Muscle of arm (tissue), 1 donor: ENCODE measurements at regions not wholly inside any gene's neighbourhood (a gene's known extent, or its start where the extent isn't known, plus 50 kb on each side); places are given as distances from the start of the nearest gene placed in this dataset.
A peak's percentile ranks its signal among the peaks of the same experiment; 100 is the strongest.
"Not testable (repeated sequence)": the region's sequence is repeated elsewhere in the genome, so short reads cannot be mapped to it uniquely, and the experiment has no call there.

Source experiments
- DNase-seq: peaks from one replicate; pipeline ENCODE4 v3.0.0-alpha.2; 2013

DNA sequence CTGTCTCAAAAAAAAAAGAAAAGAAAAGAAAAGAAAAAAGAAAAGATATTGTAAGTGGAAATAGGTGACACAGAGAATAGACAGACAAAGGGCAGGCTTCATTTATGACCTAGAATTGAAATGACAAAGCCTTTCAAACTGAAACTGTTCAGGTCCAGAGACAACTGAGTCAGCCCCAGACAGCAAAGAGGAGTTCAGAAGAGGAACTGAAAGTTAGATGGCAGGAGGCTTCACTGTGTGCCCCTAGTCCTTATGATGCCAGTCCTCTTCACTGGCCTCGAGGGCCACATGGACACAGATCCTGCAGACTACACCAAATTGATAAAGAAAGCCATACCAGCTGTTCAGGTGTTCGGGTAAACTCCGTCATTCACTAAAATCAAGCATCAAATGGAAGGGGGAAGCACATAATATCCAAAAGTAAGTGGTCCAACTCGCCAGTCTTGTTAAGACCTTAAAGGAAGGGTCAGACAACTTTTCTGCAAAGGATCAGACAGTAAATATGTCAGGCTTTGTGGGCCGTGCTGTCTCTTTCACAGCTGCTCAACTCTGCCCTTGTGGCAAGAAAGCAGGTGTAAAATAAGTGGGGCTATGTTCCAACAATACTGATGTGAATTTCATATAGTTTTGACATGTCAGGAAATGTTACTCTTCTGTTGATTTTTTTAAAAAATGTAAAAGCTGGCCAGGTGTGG, 231.9 kb upstream of the MGAT5 start:
- no peak for DNase-seq

DNA sequence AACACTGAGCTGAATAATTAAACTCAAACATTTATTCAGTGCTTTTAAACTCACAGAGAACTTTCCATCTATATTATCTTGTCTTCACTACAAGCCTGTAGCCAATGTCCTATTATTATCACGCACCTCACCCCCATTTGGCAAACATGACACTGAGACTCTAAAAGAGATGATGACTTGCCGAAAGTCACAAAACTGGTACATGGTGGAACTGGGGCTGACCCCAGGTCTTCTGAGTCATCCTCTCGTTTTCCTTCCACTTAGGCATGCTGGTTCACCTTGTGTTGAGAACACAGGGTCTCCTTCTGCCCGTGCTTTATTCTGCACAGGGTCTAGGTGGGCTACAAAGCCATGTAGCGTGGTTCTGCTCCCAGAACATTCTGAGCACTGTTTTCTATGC, 230.0 kb upstream of the MGAT5 start:
- no peak for DNase-seq

DNA sequence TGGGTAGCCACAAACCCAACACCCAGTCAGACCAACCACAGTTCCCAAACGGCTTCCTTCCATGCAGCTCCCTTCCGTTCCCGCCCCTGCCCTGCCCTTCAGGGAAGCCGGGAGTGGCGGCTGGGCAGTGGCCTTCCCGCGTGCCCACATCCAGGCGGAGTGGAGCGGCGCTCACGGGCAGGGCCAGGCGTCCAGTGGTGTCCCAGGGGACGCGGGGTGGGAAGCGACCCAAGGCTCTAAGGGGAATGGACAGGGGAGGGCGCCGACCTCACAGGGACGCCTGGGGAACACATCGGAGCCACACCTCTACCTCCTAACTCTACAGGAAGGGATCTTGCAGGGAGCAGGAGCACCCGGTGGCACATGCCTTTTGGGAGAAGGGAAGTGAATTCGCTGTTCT, 225.9 kb upstream of the MGAT5 start:
- DNase-seq, result no peak

- no peak for DNase-seq
These were observed 224.5 kb upstream of the MGAT5 start for GRCh38 chr2:134029418-134029817.

DNA sequence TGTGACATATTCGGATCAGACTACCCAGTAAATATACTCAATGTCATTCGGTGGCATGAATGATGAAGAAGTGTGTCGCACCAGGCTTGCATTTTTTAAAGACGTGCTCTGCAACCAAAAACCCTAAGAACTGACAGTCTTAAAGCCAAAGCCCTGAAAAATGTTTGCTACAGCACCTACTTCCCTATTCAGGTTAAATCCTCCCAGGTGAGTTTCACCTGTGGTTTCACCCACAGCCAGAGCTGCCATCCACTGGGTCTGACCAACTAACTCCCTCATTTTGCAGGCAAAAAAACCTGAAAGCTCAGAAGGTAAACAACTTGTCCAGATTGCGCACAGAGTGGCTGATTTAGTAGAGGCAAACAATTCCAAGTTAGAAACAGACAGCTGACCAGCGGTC, 222.3 kb upstream of the MGAT5 start:
- no peak for DNase-seq

DNA sequence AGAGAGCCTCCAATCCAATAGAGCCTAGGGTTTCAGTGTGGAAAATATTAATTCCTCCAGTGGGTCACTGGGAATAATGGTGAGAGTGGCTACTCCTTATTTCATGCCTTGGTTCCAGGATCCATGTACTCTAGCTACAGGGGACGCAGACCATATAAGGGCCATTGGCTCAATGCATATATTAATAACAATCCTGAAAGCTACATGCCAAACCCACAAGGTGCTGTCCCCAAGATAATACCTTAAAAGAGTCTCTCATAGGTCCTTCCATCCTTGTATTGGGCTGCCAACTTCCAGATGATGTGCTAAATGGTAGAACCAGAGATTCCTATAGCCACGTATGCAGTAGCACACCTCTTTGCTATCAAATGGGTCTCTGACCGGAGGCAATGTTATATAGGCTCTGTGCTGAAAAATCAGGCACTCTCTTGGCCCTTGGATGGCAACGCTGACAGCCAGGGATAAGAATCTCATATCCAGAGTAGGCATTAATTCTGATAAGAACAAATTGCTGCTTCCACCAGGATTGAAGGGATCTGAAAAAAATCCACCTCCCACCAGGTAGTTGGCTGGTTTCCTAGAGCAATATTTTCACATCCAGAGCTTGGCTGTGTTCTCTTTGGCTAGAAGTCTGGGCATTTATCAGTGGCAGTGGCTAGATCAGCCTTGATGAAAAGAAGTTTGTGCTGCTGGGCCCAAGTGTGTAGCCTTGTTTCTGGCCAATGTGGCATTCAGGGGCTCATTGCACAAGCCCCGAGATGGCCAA, 218.1 kb upstream of the MGAT5 start:
- no peak for DNase-seq

DNA sequence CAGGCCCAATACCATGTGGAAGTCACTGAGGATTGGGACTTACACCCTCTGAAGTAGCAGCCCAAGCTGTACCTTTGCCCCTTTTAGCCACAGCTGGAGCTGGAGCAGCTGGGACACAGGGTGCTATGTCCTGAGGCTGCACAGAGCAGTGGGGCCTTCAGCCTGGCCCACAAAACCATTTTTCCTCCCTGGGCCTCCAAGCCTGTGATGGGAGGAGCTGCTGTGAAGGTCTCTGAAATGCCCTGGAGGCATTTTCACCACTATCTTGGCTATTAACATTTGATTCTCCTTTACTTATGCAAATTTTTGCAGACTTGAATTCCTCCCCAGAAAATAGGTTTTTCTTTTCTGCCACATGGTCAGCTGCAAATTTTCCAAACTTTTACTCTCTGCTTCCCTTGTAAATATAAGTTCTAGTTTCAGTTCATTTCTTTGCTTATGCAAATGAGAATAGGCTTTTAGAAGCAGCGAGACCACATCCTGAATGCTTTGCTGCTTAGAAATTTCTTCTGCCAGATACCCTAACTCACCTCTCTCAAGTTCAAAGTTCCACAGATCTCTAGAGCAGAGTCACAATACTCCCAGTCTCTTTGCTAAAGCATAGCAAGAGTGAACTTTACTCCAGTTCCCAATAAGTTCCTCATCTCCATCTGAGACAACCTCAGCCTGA, 213.8 kb upstream of the MGAT5 start:
- DNase-seq, result no peak

- not testable (repeated sequence) for DNase-seq
These were observed 213.2 kb upstream of the MGAT5 start for GRCh38 chr2:134040626-134041172.

DNA sequence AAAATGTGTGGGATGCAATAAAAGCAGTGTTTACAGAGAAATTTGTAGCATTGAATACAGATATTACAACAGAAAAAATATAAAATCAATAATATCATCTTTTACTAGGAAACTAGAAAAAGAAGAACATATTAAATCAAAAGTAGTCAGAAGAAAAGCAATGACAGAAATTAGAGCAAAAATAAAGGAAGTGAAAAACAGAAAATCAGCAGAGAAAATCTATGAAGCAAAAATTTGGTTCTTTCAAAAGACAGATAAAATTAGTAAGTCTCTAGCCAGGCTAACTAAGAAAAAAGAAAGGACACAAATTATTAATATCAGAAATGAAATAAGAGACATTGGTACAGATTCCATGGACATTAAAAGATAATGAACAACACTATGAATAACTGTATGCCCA, 212.0 kb upstream of the MGAT5 start:
- no peak for DNase-seq

DNA sequence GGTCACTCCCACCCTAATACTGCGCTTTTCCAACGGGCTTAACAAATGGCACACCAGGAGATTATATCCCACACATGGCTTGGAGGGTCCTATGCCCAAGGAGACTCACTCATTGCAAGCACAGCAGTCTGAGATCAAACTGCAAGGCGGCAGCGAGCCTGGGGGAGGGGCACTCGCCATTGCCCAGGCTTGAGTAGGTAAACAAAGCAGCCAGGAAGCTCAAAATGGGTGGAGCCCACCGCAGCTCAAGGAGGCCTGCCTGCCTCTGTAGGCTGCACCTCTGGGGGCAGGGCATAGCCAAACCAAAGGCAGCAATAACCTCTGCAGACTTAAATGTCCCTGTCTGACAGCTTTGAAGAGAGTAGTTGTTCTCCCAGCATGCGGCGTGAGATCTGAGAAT, 210.8 kb upstream of the MGAT5 start:
- DNase-seq, result not testable (repeated sequence)

GRCh38 chr2:134052173-134052572, 201.7 kb upstream of the MGAT5 start:
- DNase-seq, result no peak

DNA sequence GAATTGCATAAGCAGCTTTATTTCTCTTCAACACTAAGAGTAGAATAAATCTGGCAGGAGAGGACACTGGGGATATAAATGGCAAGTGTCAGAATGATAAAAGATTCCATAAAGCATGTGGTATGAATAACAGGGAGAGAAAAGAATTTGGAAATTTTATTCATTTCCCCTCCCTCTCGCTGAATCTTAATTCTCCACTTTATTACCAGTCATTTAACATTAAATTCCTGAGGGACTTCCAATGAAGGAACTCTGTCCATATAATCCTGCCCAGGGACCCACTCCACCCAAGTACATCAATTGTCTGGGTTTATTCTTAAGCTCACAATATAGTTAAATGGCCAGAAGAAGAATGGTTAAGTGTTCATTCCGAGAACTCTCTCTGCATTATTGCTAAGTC, 197.7 kb upstream of the MGAT5 start:
- DNase-seq, result no peak

DNA sequence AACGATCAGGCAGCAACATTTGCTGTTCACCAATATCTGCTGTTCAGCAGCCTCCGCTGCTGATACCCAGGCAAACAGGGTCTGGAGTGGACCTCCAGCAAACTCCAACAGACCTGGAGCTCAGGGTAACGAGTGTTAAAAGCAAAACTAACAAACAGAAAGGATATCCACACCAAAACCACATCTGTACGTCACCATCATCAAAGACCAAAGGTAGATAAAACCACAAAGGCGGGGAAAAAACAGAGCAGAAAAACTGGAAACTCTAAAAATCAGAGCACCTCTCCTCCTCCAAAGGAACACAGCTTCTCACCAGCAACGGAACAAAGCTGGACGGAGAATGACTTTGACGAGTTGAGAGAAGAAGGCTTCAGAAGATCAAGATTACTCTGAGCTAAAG, 192.8 kb upstream of the MGAT5 start:
- not testable (repeated sequence) for DNase-seq

DNA sequence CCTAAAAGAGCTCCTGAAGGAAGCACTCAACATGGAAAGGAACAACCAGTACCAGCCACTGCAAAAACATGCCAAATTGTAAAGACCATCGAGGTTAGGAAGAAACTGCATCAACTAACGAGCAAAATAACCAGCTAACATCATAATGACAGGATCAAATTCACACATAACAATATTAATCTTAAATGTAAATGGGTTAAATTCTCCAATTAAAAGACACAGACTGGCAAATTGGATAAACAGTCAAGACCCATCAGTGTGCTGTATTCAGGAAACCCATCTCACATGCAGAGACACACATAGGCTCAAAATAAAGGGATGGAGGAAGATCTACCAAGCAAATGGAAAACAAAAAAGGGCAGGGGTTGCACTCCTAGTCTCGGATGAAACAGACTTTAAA, 191.6 kb upstream of the MGAT5 start:
- not testable (repeated sequence) for DNase-seq

- DNase-seq, result not testable (repeated sequence)
These were observed 190.0 kb upstream of the MGAT5 start for GRCh38 chr2:134063916-134064315.

GRCh38 chr2:134070281-134070741, 183.6 kb upstream of the MGAT5 start:
- DNase-seq, result no peak

DNA sequence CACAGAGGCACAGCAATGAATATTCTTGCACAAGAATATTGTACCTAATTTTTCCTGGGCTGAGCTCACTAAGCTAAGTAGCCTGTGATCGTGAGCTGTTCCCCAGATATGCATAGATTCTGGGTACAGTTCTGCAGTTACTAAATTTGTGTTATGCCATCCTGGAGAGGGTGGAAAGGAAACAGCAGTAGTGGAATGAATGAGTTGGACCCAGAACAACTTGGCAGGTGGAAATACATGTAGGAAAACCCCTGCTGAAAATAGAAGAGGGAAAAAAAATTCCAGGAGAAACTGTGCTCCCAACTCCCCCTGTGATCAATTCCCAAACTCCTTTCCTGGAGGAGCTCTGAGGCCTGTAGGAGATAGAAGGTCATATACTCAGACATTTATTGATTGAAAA, 181.5 kb upstream of the MGAT5 start:
- no peak for DNase-seq

DNA sequence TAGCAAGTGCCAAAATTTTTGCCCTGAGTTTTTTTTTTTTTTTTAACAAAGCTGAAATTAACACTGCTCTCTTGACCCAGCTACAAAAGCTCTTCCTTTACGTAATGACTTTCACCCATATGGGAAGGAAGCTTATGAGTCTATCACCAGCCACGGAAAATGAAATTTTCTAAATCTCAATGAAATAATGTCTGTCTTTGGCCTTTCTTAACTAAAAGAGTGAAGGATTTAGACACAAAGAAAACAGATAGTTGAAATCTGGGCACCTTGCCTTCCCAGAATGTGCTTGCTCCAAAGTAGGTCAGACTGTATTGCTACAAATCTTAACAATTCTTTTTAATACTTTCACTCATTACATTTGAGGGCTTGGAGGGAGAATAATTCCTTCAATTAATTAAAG, 180.8 kb upstream of the MGAT5 start:
- DNase-seq, result no peak

DNA sequence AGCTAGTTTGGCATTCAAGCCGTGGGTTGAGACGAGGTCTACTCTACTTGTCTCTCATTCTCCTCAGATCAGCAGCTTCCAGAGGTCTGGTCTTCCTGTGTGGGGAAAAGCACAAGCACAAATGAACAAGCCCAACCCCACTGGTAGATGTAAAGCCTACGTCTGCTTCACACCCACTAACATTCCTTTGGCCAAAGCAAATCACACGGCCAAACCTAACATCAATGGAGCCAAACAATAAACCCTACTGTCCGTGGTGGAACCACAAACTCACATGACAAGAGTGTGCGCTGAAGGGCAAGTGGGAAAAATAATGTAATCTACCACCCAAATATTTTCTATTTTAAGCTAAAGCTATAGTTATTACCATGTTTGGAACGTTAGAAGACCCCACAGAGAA, 179.3 kb upstream of the MGAT5 start:
- no peak for DNase-seq

- no peak for DNase-seq
These were observed 178.7 kb upstream of the MGAT5 start for GRCh38 chr2:134075204-134075603.

DNA sequence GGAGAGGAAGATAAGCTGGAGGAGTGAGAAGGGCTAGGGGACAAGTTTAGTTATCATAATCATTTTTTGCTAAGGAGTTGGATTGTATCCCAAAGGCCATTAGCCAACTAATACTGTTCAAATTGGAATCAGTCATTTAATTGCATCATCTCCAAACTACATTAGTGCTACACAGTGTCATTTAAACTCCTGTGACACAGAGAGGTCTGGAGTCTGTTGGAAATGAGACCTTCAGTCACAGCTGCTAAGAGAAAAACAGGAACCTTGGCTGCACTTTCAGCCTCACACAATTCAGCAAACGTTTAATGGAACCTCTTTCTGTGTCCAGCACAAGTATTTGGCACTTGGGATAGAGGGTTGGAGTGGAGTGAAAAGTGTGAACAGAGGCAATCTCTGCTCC, 175.5 kb upstream of the MGAT5 start:
- DNase-seq, result peak; percentile 70

DNA sequence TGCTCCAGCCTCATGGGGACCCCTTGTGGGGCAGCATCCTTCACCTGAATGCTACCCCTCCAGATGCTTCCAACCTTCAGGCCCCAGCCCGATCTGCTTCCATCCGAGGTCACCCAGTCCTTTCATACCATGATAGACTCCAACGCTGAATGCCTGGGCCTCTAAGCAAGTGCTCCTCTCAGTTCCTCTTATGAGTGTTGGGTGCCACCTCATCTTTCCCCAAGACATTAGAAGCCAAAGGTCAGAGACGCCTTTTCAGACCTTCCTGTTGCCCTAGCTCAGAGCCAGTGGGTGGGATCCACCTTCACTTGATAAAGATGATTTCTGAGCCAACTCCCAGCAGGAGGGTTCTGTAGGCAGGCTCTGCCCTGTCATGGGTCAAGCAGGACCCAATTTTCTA, 174.5 kb upstream of the MGAT5 start:
- DNase-seq, result no peak
